Thyroid gland (tissue), 4 donors: ENCODE measurements at regions not wholly inside any gene's neighbourhood (a gene's known extent, or its start where the extent isn't known, plus 50 kb on each side); places are given as distances from the start of the nearest gene placed in this dataset.

Source experiments
- DNase-seq, 2 donors: peaks; one replicate each; pipeline ENCODE4 v3.0.0-alpha.2; 2019
- H3K27ac ChIP-seq, 3 donors: fragments of 200-600 bp; sonication (generic); 1 replicate in 2 of 3; 2 replicates in 1 of 3; pipeline ENCODE4 v1.5.1; 2016 to 2019; ENCODE audit warnings: mild to moderate bottlenecking in 1 of 3, moderate library complexity in 1 of 3
- H3K27me3 ChIP-seq: fragments of 200-600 bp; sonication (generic); one replicate; pipeline ENCODE4 v1.5.1; 2019
- H3K36me3 ChIP-seq, 2 donors: fragments of 200-600 bp; sonication (generic); one replicate each; pipeline ENCODE4 v1.5.1; 2016 to 2019
- H3K4me1 ChIP-seq, 2 donors: fragments of 200-600 bp; sonication (generic); one replicate each; pipeline ENCODE4 v1.5.1; 2017 to 2019
- H3K4me3 ChIP-seq, 3 donors: fragments of 200-600 bp; sonication (generic); replicated peaks in 1 of 3; 1 replicate in 2 of 3; 2 replicates in 1 of 3; pipeline ENCODE4 v1.5.1; 2016; ENCODE audit warnings: mild to moderate bottlenecking in 1 of 3
- H3K9me3 ChIP-seq: fragments of 200-600 bp; sonication (generic); one replicate; pipeline ENCODE4 v1.5.1; 2017
- POLR2A ChIP-seq, 2 donors: fragments of 450-650 bp; IDR thresholded peaks; one replicate each; pipeline ENCODE4 v1.6.1; 2017; ENCODE audit warnings: antibody characterized with exemption in 2 of 2, mild to moderate bottlenecking in 2 of 2, moderate library complexity in 1 of 2
- WGBS, 2 donors: methylation state at CpG; one replicate each; pipeline ENCODE4 v1.1.5; 2017; 5-methylcytosine and 5-hydroxymethylcytosine counted together
- intact Hi-C: fragments of 100-400 bp; cut with DNase I; formaldehyde crosslinking; loops from one replicate; pipeline ENCODE4 v1.15.1; 2023
- TF ChIP-seq, protein P1 (sequence below), 6 experiments: fragments of 200-600 bp in 3 of 6; fragments of 450-650 bp in 3 of 6; sonication (generic) in 3 of 6; IDR thresholded peaks; one replicate each; pipeline ENCODE4 v1.5.1; 2016 to 2019; ENCODE audit warnings: antibody characterized with exemption in 6 of 6, mild to moderate bottlenecking in 2 of 6, inconsistent platforms in 1 of 6, moderate library complexity in 1 of 6

DNA sequence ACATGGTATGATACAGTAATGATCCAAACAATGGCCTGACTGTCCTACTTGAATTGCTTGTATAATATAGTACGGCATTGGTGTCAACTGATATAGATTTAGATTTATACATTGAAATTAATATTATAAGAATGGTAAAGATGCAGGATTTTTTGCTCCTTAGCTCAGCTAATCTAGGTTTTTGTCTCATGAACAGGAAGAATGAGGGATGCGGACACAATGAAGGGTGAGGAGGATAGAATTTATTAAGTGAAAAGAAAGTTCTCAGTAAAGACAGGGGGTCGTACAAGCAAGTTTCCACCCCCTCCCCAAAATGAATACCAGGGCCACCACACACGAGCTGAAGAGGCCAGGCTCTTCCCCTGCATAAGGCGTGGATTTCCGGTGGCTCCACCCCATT is 96.1 kb downstream of the KCNA5 start:
- TF ChIP-seq POLR2A (IDR thresholded peaks at IDR 0.05) = no peak
- TF ChIP-seq, protein P1, sequence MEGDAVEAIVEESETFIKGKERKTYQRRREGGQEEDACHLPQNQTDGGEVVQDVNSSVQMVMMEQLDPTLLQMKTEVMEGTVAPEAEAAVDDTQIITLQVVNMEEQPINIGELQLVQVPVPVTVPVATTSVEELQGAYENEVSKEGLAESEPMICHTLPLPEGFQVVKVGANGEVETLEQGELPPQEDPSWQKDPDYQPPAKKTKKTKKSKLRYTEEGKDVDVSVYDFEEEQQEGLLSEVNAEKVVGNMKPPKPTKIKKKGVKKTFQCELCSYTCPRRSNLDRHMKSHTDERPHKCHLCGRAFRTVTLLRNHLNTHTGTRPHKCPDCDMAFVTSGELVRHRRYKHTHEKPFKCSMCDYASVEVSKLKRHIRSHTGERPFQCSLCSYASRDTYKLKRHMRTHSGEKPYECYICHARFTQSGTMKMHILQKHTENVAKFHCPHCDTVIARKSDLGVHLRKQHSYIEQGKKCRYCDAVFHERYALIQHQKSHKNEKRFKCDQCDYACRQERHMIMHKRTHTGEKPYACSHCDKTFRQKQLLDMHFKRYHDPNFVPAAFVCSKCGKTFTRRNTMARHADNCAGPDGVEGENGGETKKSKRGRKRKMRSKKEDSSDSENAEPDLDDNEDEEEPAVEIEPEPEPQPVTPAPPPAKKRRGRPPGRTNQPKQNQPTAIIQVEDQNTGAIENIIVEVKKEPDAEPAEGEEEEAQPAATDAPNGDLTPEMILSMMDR (IDR thresholded peaks at IDR 0.05) = no peak

DNA sequence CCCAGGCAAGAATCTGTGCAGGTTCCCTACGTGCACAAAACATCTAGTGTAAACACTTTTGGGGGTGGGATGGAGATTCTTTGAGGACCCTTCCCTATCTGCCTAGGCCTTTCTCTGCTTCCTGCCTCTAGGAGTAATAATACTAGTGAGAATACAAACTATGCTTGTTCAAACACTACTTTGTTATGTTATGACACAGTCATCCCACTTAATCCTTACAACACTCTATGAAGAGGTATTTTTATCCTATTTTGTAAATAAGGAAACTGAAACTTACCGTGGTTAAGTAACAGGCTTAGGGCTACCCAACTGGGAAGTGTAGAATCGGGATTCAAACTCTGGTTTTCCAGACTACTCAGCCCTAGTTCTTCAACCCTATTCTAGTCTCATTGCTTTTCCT is 96.5 kb downstream of the KCNA5 start:
- Histone ChIP-seq H3K27me3 (no peaks in the 10 kb centered on the region), H3K4me1 (no peaks in the 10 kb centered on the region), H3K4me3 (no peak overlapping the region), H3K36me3 (no peaks in the 10 kb centered on the region), H3K27ac (no peak overlapping the region), H3K9me3 (no peaks in the 10 kb centered on the region)
- no peak for DNase-seq
- intact Hi-C loops = no loop called here
- 76 to 81% methylated on average over 3 of the region's 3 CpGs for WGBS, 2 donors
- no peak for TF ChIP-seq POLR2A (IDR thresholded peaks at IDR 0.05)
- TF ChIP-seq, protein P1 (IDR thresholded peaks at IDR 0.05) = no peak

More for the DNA sequence above, 96.1 kb downstream of the KCNA5 start:
- Histone ChIP-seq H3K27ac (no peak overlapping the region), H3K36me3 (no peaks in the 10 kb centered on the region), H3K27me3 (no peaks in the 10 kb centered on the region), H3K4me1 (no peaks in the 10 kb centered on the region), H3K4me3 (no peak overlapping the region), H3K9me3 (no peaks in the 10 kb centered on the region)
- no peak for DNase-seq
- 91 to 95% methylated on average over 6 of the region's 6 CpGs for WGBS, 2 donors
- intact Hi-C loops = no loop called here

DNA sequence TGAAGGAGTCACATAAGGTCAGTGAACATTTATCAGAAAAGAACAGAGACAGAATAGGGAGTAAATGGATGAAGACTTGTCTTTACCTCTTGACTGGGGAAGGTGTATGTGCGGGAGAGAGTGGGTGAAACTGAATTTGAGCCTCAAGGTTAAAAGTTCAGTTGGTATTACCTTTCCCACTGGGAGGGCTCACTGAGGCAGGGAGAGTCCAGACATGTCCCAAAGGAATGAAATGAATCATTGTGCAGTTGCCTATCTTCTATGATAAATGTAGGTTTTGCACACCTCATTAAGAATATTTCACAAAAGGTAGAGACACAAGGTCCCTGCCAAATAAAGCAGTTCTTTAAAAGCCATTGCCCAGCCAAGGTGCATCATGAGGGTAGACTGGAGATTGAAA is 105.2 kb downstream of the KCNA5 start:
- H3K27me3 ChIP-seq = no peaks in the 10 kb centered on the region
- TF ChIP-seq, protein P1 (IDR thresholded peaks at IDR 0.05) = no peak
- TF ChIP-seq POLR2A (IDR thresholded peaks at IDR 0.05) = no peak
- intact Hi-C loops = no loop called here
- H3K4me1 ChIP-seq = no peaks in the 10 kb centered on the region
- no peaks in the 10 kb centered on the region for H3K36me3 ChIP-seq
- H3K27ac ChIP-seq = no peak overlapping the region
- DNase-seq = no peak
- H3K9me3 ChIP-seq = no peaks in the 10 kb centered on the region
- no peak overlapping the region for H3K4me3 ChIP-seq
- WGBS, 2 donors = 89 to 92% methylated on average over 1 of the region's 1 CpG

DNA sequence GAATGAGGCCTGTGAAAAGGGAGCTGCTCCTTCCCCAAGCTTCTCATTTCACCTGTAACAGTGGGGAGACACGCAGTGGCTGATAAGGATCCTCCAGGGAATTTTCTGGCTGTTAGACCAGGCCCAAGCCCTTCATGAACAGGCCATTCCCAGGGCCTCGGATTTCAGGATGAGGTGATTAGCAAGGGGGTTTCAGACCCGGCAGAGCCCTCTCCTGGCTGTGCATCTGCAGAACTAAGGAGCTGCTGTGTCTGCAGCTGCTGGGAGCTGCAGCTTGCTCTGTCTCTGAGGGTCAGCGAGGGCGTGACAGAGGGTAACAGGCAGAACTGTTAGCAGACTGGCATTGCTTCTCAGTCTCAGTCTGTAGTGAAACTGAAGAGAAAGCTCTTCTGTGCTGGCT is 110.4 kb downstream of the KCNA5 start:
- Histone ChIP-seq H3K27ac (no peak overlapping the region), H3K27me3 (no peaks in the 10 kb centered on the region), H3K36me3 (no peaks in the 10 kb centered on the region), H3K4me1 (no peaks in the 10 kb centered on the region), H3K4me3 (no peak overlapping the region), H3K9me3 (no peaks in the 10 kb centered on the region)
- no peak for TF ChIP-seq POLR2A (IDR thresholded peaks at IDR 0.05)
- TF ChIP-seq, protein P1 (IDR thresholded peaks at IDR 0.05) = no peak
- WGBS, 2 donors = 39 to 65% methylated on average over 5 of the region's 5 CpGs
- DNase-seq = no peak
- intact Hi-C loops = no loop called here

DNA sequence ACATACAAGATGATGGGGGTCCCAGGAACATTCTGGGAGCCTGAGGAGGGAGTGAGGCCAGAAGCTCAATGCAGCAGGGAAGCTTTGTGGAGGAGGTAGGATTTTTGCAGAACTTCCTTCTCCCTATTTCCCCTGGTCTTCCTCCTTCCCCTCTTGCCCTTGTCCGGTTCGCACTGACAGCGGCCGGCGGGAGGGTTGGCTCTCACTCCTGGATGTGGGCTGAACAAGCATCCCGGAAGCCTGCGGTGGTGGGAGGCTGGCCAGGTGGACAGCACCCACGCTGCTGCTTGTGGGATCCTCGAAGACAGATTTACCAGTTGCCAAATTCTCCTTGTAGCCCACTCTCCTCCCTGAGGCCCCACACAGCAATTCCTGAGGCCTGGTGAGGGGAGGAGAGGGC is 112.2 kb downstream of the KCNA5 start:
- WGBS, 2 donors = 64 to 72% methylated on average over 7 to 9 of the region's 9 CpGs
- intact Hi-C loops = no loop called here
- H3K4me3 ChIP-seq = no peak overlapping the region
- no peaks in the 10 kb centered on the region for H3K27me3 ChIP-seq
- no peak for TF ChIP-seq POLR2A (IDR thresholded peaks at IDR 0.05)
- TF ChIP-seq, protein P1 (IDR thresholded peaks at IDR 0.05) = no peak
- H3K9me3 ChIP-seq = no peaks in the 10 kb centered on the region
- H3K4me1 ChIP-seq = no peaks in the 10 kb centered on the region
- DNase-seq = no peak
- H3K36me3 ChIP-seq = no peaks in the 10 kb centered on the region
- no peak overlapping the region for H3K27ac ChIP-seq
